ENCODE measurements at regions not wholly inside any gene's neighbourhood (a gene's known extent, or its start where the extent isn't known, plus 50 kb on each side); places are given as distances from the start of the nearest gene placed in this dataset.
"Not testable (repeated sequence)": the region's sequence is repeated elsewhere in the genome, so short reads cannot be mapped to it uniquely, and the experiment has no call there.

DNA sequence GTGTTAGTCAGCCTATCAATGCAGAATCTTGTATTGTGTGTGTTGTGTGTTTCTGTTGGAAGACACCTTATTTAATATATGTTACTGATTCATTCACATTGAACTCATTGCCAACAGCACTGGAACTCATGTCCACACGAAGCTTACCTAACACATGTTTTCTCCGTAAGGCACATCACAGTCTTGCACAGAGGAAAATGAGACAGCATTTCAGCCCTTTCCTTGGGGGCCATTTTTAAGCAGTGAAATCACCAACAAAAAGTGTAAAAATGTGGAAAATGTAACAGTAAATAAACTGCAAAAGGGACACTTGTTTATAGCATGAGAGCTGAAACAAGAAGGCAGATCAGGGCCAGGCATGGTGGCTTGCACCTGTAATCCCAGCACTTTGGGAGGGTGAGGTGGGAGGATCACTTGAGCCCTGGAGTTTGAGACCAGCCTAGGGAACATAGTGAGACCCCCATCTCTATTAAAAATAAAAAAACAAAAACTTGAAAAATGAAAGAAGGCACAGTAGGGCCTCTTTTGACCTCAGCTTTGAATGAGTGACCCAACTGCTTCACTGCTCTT is 306.0 kb downstream of the MYCN start:
- DNase-seq (ENCODE audit: low read depth, low spot score), result no peak

DNA sequence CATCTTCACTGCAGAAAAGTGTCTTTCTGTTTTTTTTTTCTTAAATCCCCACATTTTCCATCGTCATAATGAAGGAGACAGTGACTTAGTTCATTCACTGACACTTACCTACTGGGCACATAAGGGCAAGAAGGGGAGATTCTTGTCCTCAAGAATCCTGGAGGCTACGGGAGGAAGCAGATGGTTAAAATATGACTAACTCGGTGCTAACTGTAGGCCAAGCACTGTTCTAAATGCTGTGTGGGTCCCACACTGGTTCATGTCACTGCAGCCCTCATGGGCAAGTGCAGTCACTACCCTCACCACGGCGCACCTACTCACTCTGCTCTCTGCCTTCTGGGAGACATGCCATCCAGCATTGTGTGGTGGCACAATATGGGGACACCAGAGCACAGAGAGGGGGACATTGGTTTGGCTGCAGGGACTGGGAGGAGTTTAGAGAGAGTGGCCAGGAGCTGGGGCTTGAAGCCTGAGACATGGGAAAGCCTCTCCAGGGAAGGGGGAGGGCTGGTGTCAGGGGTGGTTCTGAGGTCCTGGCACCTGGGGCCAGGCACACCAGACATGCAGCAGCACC is 305.2 kb downstream of the MYCN start:
- no peak for DNase-seq (ENCODE audit: low read depth, low spot score)

GRCh38 chr2:16244966-16245320 is 304.6 kb downstream of the MYCN start:
- no peak for DNase-seq (ENCODE audit: low read depth, low spot score)

- no peak for DNase-seq (ENCODE audit: low read depth, low spot score)
Observed at GRCh38 chr2:16244153-16244965, 304.0 kb downstream of the MYCN start.

DNA sequence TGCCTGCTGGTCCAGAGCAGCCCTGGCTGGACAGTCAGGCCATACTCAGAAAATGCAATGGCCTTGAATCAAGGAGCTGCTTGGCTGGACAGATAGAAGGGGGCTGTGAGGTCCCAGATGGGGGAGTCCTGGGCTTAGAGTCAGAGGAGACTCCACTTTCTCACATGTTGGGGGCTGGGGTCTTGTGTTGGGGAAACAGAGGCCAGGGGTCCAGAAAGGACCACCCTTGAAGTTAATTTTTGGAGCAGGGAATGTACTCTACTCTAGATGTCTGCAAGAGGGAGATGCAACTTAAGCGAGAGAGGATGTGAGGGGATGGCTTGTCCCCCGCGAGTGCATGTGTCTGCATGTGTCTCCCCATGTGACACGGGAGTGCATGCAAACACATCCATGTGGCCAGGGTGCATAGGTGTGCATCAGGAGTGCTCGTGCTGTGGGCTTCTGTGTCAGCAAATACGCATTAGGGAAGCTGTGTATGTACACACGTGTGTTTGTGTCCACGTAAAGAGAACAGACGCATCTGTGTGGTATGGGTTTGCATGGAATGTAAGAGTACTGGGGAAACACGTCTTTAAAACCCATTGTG is 303.2 kb downstream of the MYCN start:
- no peak for DNase-seq (ENCODE audit: low read depth, low spot score)

- no peak for DNase-seq (ENCODE audit: low read depth, low spot score)
Observed at GRCh38 chr2:16242906-16243305, 302.6 kb downstream of the MYCN start.

DNA sequence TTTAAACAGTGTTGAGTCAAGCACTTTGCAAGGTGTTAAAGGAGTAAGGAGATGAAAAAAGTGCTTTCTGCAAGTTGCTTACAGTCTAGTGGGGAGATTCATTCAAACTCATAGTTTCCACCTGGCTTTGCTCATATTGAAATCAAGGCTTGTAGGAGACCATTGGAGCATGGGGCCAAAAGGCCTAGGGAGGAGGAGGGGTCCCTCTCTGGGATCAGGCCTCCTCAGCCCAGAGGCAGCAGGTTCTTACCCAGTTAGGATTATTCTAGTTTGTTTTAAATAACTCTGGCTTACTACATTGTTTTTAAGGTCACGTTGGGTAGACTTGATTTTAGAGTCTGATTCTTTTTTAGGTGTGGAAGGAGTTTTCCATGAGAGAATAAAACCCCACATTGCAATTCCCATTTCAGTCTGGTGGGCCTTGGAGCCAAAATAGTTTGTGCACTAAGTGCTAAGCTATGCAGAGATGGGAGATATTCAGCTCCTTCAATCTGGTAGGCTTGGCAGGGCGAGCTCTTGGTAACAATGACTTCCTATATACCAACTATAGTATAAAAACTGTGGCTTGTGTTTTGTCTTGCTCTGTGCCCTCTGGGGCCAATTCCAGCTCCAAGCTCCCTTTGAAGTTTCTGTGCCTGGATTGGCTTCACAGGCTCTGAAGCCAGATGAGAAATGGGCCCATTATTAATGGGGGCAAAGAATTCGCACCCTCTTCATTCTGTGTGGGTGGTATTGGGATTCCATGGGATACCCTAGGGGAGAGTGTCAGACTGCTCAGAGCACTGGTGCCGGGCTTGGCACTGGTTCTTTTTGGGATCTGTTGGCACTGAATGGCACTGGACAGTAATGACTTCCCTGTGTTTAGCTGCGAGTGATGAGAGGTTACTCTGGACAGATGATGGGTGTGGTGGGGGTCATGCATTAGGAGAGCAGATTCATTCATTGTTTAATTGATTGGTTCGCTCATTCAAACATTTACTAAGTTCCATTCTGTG is 301.1 kb downstream of the MYCN start:
- no peak for DNase-seq (ENCODE audit: low read depth, low spot score)

- peak; percentile 49 for DNase-seq (ENCODE audit: low read depth, low spot score)
Observed at GRCh38 chr2:16240402-16240801, 300.1 kb downstream of the MYCN start.

GRCh38 chr2:16239296-16239850 is 299.0 kb downstream of the MYCN start:
- no peak for DNase-seq (ENCODE audit: low read depth, low spot score)

DNA sequence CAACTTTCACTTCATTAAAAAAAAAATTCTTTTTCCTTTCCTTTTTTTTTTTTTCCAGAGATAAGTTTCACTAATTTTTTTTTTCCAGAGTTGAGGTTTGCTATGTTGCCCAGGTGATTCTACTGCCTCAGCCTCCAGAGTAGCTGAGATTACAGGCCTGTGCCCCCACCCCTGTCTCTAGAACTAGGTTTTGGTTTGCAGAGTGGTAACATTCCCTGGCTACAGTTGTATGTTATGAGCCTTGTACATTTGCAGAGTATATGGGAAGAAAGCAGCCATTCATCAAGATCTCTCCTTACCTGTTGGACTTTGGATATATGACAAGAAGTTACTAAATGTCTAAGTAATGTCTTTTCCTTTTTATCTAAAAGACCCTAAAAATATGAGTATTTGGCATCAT is 298.4 kb downstream of the MYCN start:
- DNase-seq (ENCODE audit: low read depth, low spot score), result no peak

- DNase-seq (ENCODE audit: low read depth, low spot score), result no peak
Observed at GRCh38 chr2:16238001-16238761, 297.8 kb downstream of the MYCN start.

DNA sequence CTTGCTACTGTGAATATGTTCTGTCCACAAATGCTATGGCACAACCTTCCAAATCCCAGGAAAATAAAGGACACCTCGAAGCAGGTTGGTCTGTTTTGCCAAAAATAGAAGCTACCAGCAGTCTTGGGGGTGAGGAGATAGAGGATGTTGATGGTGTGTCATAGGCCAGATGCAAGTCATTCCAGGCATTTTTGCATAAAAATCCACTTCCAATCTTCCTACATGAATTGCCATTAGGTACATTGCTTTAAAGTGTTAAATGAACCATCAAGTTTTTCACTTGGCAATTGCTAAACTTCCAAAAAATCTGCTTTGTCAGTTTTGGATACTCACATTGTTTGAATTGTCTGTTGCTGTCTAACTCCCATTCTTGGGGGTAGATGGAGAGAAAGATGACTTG is 295.4 kb downstream of the MYCN start:
- no peak for DNase-seq (ENCODE audit: low read depth, low spot score)

DNA sequence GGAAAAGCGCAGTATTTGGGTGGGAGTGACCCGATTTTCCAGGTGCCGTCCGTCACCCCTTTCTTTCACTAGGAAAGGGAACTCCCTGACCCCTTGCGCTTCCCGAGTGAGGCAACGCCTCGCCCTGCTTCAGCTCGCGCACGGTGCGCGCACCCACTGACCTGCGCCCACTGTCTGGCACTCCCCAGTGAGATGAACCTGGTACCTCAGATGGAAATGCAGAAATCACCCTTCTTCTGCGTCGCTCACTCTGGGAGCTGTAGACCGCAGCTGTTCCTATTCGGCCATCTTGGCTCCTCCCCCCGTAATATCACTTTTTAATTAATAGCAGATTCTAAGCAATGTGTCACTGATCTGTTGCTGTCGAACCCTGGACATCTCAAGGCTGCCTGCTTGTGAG is 294.9 kb downstream of the MYCN start:
- DNase-seq (ENCODE audit: low read depth, low spot score), result not testable (repeated sequence)

DNA sequence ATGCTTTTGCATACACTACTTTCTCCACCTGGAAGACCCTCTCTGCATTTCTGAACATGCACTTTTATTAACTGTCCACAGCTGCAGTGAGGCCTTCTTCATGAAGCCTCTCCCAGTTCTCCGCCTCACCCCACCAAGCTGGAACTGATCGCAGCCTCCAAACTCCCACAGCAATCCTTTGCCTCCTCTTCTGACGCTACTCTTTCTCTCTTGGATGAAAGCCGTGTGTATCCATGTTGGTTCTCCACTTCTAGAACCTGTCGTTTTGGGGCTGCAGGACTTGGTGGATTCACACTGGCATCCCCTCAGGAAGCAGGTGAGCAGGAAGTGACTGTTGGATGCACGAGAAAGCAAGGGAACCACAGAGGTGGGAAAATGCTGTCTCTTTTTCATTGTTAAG is 288.6 kb downstream of the MYCN start:
- DNase-seq (ENCODE audit: low read depth, low spot score), result no peak

- DNase-seq (ENCODE audit: low read depth, low spot score), result no peak
Observed at GRCh38 chr2:16228471-16228870, 288.1 kb downstream of the MYCN start.

DNA sequence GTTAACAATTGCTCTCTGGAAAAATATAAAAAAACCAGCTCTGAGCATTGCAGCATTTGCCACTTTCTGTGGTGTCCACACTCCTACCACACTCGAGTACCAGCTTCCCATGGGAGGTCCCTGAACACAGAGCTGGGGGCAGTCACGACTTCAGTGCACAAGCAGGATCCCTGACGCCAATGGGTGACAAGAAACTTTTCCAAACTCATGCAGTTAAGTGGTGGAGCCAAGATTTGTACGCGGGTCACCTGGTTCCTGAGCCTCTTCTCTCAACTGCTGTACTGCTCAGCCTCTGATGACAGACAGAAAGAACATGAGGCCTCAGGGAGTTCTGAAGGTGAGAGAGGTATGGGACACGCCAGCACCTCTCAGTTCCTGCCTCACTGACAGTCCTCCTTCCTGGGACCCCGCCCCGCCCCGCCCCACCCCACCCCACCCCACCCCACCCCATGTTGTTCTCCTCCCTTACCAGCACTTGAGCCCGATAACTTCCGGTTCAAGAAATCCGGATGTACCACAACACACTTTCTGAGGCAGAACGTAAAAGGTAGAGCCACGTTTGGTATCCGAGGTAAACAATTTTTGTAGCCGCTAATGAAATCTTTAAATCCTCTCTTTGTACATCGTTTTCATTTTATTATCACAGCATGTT is 287.6 kb downstream of the MYCN start:
- no peak for DNase-seq (ENCODE audit: low read depth, low spot score)

GRCh38 chr2:16226943-16227664 is 286.8 kb downstream of the MYCN start:
- no peak for DNase-seq (ENCODE audit: low read depth, low spot score)

DNA sequence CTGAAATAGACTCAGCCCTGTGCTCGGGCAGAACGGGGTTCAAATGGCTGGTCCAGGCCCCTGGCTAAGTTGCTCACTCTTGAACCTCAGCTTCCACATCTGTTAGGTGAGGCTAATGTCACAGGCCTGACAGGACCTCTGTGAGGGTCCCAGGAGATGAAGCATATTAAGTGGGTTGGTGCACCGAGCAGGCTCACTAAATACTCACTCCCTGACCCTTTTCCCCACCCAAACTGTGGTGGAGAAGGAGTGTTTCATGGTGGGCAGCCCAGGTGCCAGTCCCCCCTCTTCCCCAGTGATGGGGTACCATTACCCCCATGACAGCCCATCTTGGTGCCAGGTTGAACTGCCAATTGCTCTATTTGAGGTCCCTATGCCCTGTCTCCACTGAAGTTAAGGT is 286.0 kb downstream of the MYCN start:
- DNase-seq (ENCODE audit: low read depth, low spot score), result no peak

GRCh38 chr2:16225545-16225944 is 285.2 kb downstream of the MYCN start:
- no peak for DNase-seq (ENCODE audit: low read depth, low spot score)

Data from ELF-1 (cell line).